Ascending aorta (tissue), 2 donors: ENCODE measurements at regions not wholly inside any gene's neighbourhood (a gene's known extent, or its start where the extent isn't known, plus 50 kb on each side); places are given as distances from the start of the nearest gene placed in this dataset.

Experiments
- DNase-seq, 2 donors: peaks; one replicate each; pipeline ENCODE4 v3.0.0-alpha.2; 2019; ENCODE audit warnings: low spot score in 2 of 2
- H3K27ac ChIP-seq, 2 donors: fragments of 200-600 bp; sonication (generic); one replicate each; pipeline ENCODE4 v1.5.1; 2016 to 2017; ENCODE audit warnings: mild to moderate bottlenecking in 1 of 2
- H3K27me3 ChIP-seq: fragments of 200-600 bp; sonication (generic); one replicate; pipeline ENCODE4 v1.5.1; 2017
- H3K36me3 ChIP-seq, 2 donors: fragments of 200-600 bp; sonication (generic); one replicate each; pipeline ENCODE4 v1.5.1; 2016
- H3K4me1 ChIP-seq, 2 donors: fragments of 200-600 bp; sonication (generic); one replicate each; pipeline ENCODE4 v1.5.1; 2016 to 2017; ENCODE audit warnings: mild to moderate bottlenecking in 1 of 2
- H3K4me3 ChIP-seq, 2 donors: fragments of 200-600 bp; sonication (generic); one replicate each; pipeline ENCODE4 v1.5.1; 2016 to 2017; ENCODE audit warnings: mild to moderate bottlenecking in 1 of 2
- H3K9me3 ChIP-seq, 2 donors: fragments of 200-600 bp; sonication (generic); one replicate each; pipeline ENCODE4 v1.5.1; 2016
- CTCF ChIP-seq, 3 experiments: fragments of 200-600 bp in 2 of 3; fragments of 450-650 bp in 1 of 3; sonication (generic) in 2 of 3; IDR thresholded peaks; one replicate each; pipeline ENCODE4 v1.5.1; 2016 to 2019; ENCODE audit warnings: antibody characterized with exemption in 3 of 3, mild to moderate bottlenecking in 1 of 3, moderate library complexity in 1 of 3
- intact Hi-C: fragments of 100-400 bp; cut with DNase I; formaldehyde crosslinking; loops from one replicate; pipeline ENCODE4 v1.15.1; 2023

- no peaks in the 10 kb centered on the region for H3K36me3 ChIP-seq
- no peaks in the 10 kb centered on the region for H3K4me1 ChIP-seq
- DNase-seq: no peak
- no peak overlapping the region for H3K4me3 ChIP-seq
- H3K27me3 ChIP-seq: no peaks in the 10 kb centered on the region
- no peak for TF ChIP-seq CTCF (IDR thresholded peaks at IDR 0.05)
- intact Hi-C loops: no loop called here
- no peak overlapping the region for H3K27ac ChIP-seq
- H3K9me3 ChIP-seq: no peaks in the 10 kb centered on the region
Observed at GRCh38 chr5:1973391-1974013, 90.8 kb upstream of the IRX4 start.

GRCh38 chr5:1971944-1972343, 89.2 kb upstream of the IRX4 start:
- no peak for TF ChIP-seq CTCF (IDR thresholded peaks at IDR 0.05)
- H3K9me3 ChIP-seq: no peaks in the 10 kb centered on the region
- H3K27me3 ChIP-seq: no peaks in the 10 kb centered on the region
- no peak for DNase-seq
- intact Hi-C loops: no loop called here
- H3K27ac ChIP-seq: no peak overlapping the region
- no peaks in the 10 kb centered on the region for H3K36me3 ChIP-seq
- H3K4me3 ChIP-seq: no peak overlapping the region
- H3K4me1 ChIP-seq: no peaks in the 10 kb centered on the region

GRCh38 chr5:1967736-1968135, 85.0 kb upstream of the IRX4 start:
- no peaks in the 10 kb centered on the region for H3K27me3 ChIP-seq
- H3K4me3 ChIP-seq: no peak overlapping the region
- intact Hi-C loops: no loop called here
- no peaks in the 10 kb centered on the region for H3K9me3 ChIP-seq
- no peak for DNase-seq
- no peak for TF ChIP-seq CTCF (IDR thresholded peaks at IDR 0.05)
- H3K36me3 ChIP-seq: no peaks in the 10 kb centered on the region
- no peak overlapping the region for H3K27ac ChIP-seq
- H3K4me1 ChIP-seq: no peaks in the 10 kb centered on the region

GRCh38 chr5:1966461-1966860, 83.7 kb upstream of the IRX4 start:
- DNase-seq: no peak
- intact Hi-C loops: no loop called here

DNA sequence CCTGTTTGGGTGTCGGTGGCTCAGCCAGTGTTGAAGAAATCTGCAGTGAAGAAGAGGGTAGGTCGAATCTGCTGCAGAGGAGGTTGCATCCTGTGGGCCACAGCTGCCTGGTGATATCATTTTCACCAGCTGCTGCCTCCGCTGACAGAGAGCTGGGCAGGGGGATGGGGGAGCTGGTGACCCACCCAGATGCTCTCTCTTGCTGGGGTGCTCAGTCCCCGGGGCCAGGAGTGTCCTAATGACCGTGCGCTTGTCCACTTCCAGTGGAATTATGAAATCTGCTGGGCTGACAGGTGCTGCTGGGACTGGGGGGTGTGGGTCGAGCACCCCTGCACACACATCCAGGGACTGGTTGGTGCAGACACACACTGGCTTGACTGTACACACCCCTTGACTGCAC, 83.2 kb upstream of the IRX4 start:
- no peak for TF ChIP-seq CTCF (IDR thresholded peaks at IDR 0.05)
- intact Hi-C loops: no loop called here
- H3K9me3 ChIP-seq: no peaks in the 10 kb centered on the region
- no peak overlapping the region for H3K27ac ChIP-seq
- H3K4me1 ChIP-seq: no peaks in the 10 kb centered on the region
- H3K27me3 ChIP-seq: no peaks in the 10 kb centered on the region
- H3K36me3 ChIP-seq: no peaks in the 10 kb centered on the region
- DNase-seq: no peak
- no peak overlapping the region for H3K4me3 ChIP-seq

More at GRCh38 chr5:1966461-1966860, 83.7 kb upstream of the IRX4 start:
- Histone ChIP-seq H3K9me3 (no peaks in the 10 kb centered on the region), H3K27me3 (no peaks in the 10 kb centered on the region), H3K27ac (no peak overlapping the region), H3K4me3 (no peak overlapping the region), H3K4me1 (no peaks in the 10 kb centered on the region), H3K36me3 (no peaks in the 10 kb centered on the region)
- TF ChIP-seq CTCF (IDR thresholded peaks at IDR 0.05): no peak

DNA sequence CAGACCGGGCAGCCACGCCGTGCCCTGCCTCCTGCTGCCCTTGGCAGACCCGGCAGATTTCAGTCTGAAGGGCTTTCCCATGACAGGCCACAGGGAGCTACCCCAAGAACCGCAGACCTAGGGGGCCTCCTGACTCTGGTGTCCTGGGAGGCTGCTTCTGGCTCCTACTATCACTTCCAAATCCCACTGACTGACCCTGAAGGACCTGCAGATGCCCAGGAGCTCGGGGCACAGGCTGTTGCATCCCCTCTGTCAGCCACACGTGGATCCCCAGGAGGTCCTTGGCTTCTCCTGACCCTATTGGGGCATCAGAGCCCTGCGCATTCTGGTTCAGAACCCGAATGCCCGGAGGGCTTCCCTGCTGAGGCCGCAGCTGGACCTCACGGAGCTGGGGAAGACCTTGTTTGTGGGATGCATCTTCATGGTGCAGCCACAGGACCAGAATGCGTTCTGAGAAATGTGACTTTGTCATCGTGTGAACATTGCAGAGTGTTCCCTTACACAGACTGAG, 81.3 kb upstream of the IRX4 start:
- H3K36me3 ChIP-seq: no peaks in the 10 kb centered on the region
- no peak for DNase-seq
- H3K4me1 ChIP-seq: no peaks in the 10 kb centered on the region
- H3K9me3 ChIP-seq: no peaks in the 10 kb centered on the region
- no peaks in the 10 kb centered on the region for H3K27me3 ChIP-seq
- intact Hi-C loops: no loop called here
- H3K4me3 ChIP-seq: no peak overlapping the region
- no peak for TF ChIP-seq CTCF (IDR thresholded peaks at IDR 0.05)
- no peak overlapping the region for H3K27ac ChIP-seq
